ENCODE measurements at regions not wholly inside any gene's neighbourhood (a gene's known extent, or its start where the extent isn't known, plus 50 kb on each side); places are given as distances from the start of the nearest gene placed in this dataset.
A peak's percentile ranks its signal among the peaks of the same experiment; 100 is the strongest.
"Not testable (repeated sequence)": the region's sequence is repeated elsewhere in the genome, so short reads cannot be mapped to it uniquely, and the experiment has no call there.

DNA sequence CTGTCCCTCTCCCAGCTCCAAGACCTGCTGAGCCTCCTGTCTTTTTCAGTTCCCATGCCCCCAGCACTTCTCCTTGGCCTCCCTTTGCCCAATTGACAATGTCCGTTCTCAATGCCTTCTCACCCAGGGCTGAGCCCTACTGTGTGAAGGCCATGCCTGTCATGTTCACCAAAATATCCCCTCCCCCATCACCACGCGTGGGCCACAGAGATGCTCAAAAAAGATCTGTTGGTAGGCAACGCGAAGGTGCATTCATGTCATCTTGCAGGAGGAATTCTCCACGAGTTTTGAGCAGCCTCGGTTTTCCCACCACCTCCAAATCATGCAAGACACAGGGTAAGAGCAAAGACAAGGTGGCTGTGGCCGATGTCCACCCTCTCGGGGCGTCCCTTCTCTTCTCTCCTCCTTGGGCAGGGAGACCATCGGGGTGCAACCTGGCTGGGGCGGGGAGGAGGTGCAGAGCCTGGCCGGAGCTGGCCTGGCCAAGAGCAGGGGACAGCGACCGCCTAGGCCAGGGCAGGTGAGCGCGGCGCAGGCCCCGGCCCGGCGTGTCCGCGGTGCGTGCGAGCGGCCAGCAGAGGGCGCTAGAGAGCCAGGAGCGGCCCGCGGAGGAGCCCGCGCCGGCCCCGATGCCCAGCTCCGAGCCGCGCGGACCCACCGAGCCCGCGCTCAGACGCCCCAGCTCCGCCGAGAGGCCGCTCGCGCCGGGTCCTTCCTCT is 56.3 kb upstream of the KRTAP5-11 start:
- H3K27me3 ChIP-seq; intact Hi-C loops (cut with DNase I); H3K9me3 ChIP-seq; H3K4me1 ChIP-seq; H3K36me3 ChIP-seq; H3K27ac ChIP-seq: not testable (repeated sequence)
- ATAC-seq, result peak; percentile 79
- H3K4me3 ChIP-seq, result peak overlapping the region; percentile 26
- TF ChIP-seq, protein P1, sequence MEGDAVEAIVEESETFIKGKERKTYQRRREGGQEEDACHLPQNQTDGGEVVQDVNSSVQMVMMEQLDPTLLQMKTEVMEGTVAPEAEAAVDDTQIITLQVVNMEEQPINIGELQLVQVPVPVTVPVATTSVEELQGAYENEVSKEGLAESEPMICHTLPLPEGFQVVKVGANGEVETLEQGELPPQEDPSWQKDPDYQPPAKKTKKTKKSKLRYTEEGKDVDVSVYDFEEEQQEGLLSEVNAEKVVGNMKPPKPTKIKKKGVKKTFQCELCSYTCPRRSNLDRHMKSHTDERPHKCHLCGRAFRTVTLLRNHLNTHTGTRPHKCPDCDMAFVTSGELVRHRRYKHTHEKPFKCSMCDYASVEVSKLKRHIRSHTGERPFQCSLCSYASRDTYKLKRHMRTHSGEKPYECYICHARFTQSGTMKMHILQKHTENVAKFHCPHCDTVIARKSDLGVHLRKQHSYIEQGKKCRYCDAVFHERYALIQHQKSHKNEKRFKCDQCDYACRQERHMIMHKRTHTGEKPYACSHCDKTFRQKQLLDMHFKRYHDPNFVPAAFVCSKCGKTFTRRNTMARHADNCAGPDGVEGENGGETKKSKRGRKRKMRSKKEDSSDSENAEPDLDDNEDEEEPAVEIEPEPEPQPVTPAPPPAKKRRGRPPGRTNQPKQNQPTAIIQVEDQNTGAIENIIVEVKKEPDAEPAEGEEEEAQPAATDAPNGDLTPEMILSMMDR (IDR thresholded peaks at IDR 0.05), result peak; percentile 60
- peak; percentile 86 for DNase-seq

DNA sequence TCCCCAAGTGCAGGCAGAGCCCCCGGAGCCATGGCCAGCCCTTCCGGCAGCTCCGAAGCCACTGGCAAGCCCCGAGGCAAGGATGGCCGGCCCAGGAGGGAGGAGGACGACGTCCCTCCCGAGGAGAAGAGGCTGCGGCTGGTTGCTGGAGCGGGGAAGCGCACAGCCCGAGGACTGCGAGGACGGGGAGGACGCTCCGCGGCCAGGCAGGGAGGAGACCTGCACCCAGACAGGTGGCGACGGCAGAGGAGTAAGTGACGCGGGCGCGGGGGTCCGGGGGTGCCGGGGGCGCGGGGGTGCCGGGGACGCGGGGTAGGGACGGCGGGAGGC is 56.8 kb upstream of the KRTAP5-11 start:
- H3K4me1 ChIP-seq; ATAC-seq; H3K36me3 ChIP-seq; H3K27me3 ChIP-seq; intact Hi-C loops (cut with DNase I); H3K9me3 ChIP-seq; H3K27ac ChIP-seq: not testable (repeated sequence)
- H3K4me3 ChIP-seq, result peak overlapping the region; percentile 26
- peak; percentile 68 for DNase-seq

DNA sequence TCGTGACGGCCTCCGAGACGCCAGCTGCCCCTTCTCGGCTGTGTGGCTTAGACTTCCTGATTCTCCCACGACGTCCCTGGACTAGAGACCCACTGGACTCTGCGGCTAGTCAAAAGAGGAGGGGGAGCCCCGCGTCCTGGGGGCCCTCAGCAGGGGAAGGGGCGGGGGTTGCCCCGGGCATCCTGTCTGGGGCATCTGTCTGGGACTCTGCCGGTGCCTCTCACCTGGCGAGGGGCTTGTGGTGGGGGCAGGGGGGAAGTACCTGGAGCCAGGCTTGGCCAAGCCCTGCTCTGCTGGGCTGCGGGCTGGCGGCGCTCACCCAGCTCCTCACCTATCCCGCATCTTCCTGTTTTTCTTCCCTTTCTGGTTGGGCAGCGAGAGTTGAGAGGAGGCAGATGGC is 57.2 kb upstream of the KRTAP5-11 start:
- H3K4me3 ChIP-seq; H3K27ac ChIP-seq; DNase-seq; H3K36me3 ChIP-seq; H3K27me3 ChIP-seq; H3K9me3 ChIP-seq; intact Hi-C loops (cut with DNase I); ATAC-seq; H3K4me1 ChIP-seq: not testable (repeated sequence)

DNA sequence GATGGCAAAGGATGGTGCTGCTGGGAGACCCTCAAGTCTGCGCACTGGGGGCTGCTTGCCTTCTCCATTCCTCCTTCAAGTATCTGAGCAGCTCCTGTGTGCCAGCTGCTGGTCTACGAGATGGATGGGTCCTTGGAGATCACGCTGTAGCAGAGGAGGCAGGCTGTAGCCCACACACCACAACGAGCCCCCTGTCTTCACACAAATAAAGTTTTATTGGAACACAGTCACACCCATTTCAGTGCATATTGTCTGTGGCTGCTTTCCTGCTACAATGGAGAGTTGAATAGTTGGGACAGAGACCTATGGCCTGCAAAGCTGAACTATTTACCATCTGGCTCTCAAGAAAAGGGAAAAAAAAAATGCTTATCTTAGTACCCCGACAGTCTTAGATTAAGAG is 64.4 kb upstream of the KRTAP5-11 start:
- DNase-seq; H3K36me3 ChIP-seq; H3K9me3 ChIP-seq; H3K27ac ChIP-seq; H3K4me1 ChIP-seq; H3K27me3 ChIP-seq; H3K4me3 ChIP-seq; ATAC-seq; intact Hi-C loops (cut with DNase I): not testable (repeated sequence)

DNA sequence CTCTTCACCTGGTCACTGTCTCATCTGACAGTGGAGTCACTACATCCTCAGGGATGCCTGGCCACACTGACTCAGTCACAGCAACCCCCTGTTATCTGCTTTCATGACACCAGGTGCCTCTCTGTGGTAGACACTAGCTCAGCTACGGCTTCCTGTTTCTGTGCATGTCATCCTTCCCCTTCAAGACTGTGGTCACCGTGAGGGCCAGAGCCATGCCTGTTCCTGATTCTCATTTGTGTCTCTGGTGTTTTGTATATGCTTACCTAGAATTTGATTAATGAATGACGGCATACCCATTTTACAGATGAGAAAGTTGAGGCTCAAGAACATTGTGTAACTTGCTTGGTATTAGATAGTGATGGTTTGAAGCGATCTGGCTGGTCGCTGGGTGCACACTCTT is 70.3 kb upstream of the KRTAP5-11 start:
- ATAC-seq; intact Hi-C loops (cut with DNase I); H3K4me3 ChIP-seq; H3K27ac ChIP-seq; H3K36me3 ChIP-seq; H3K9me3 ChIP-seq; DNase-seq; H3K4me1 ChIP-seq; H3K27me3 ChIP-seq: not testable (repeated sequence)

DNA sequence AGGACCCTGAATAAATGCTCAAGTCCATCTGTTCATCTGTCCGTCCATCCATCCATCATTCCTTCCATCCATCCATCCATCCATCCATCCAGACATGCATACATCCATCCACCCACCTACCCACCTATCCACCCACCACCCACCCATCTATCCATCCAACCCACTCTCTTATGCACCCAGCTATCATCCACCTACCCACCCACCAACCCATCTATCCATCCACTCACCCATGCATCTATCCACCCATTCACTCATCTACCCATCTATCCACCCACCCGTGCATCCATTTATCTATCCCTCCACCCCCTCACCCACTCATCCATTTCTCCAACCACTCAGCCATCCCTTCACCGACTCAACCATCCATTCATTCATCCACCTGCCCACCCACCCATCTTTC is 71.7 kb upstream of the KRTAP5-11 start:
- H3K4me1 ChIP-seq; DNase-seq; intact Hi-C loops (cut with DNase I); H3K27me3 ChIP-seq; H3K4me3 ChIP-seq; H3K27ac ChIP-seq; ATAC-seq; H3K36me3 ChIP-seq; H3K9me3 ChIP-seq: not testable (repeated sequence)

DNA sequence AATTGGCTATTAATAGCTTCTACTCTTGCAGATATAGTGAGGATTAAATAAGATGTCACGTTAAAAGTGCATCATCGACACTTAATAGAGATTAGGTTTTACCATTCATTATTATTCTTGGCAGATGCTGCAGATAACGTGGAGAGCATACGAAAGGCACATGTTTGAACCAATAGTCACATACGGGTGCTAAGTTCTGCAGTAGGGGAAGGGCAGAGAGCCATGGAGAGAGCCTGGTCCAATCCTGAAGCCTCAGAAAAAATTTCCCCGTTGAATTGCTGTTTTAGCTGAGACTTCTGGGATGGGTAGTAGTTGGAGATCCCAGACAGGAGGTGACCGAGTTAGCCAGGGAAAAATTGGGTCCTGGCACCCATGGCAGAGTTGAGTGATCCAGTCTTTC is 72.4 kb upstream of the KRTAP5-11 start:
- H3K27me3 ChIP-seq; DNase-seq; H3K36me3 ChIP-seq; H3K4me1 ChIP-seq; H3K4me3 ChIP-seq; H3K9me3 ChIP-seq; ATAC-seq; intact Hi-C loops (cut with DNase I); H3K27ac ChIP-seq: not testable (repeated sequence)

DNA sequence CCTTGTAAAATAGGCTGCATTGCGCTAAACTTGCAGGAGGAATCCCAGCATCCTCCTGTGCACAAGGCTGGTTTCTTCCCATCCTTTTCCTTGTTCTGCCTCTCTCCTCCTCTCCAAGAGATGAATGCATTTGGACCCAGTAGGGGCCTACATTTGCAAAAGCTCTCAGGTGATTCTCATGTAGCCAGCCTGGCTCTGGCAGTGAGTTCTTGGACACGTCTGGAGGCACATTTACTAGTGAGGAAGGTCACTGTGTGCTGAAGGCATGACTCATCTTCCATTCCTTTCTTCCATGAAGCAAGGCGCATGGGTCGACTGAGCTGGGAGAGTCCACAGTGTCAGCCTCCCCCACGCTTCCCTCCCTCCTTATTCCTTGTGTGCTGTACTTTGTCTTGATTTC is 73.8 kb upstream of the KRTAP5-11 start:
- H3K27ac ChIP-seq; H3K4me1 ChIP-seq; H3K36me3 ChIP-seq; H3K27me3 ChIP-seq; DNase-seq; H3K9me3 ChIP-seq; ATAC-seq; intact Hi-C loops (cut with DNase I); H3K4me3 ChIP-seq: not testable (repeated sequence)

DNA sequence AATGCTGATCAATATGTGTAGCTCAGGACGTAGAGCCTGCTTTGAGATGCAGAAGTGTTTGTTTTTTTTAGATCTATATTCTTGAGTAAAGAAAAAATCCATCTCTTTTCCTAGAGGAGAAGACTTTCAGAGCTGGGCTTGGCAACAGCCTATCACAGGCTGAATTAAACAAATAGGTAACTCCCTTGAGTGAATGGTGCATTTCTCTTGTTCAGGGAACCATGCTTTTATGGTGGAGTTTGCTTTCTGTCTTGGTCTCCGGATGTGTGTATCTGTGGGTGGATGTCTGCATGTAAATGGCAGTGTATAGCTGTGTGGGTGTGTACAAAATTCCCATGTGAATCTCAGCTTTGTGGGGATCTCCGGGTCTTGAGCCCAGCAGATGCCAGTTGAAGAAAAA is 82.3 kb upstream of the KRTAP5-11 start:
- H3K4me1 ChIP-seq; H3K4me3 ChIP-seq; H3K27ac ChIP-seq; ATAC-seq; H3K9me3 ChIP-seq; intact Hi-C loops (cut with DNase I); DNase-seq; H3K36me3 ChIP-seq; H3K27me3 ChIP-seq: not testable (repeated sequence)

DNA sequence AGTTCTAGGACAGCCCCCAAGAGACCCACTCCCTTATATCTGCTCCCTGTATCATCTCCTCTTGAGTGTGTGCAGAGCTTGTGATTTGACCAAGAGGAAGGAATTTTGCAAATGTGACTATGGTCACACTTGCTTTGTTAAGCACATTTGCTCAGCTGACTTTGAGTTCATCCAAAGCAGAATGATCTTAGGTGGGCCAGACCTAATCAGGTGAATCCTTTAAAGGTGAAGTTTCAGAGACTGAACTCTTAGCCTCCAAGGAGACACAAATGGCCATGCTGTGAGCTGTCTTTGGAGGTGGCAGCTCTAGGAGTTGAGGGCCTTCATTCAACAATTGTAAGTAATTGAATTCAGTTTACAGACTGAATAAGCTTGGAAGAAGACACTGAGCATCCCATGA is 115.4 kb upstream of the KRTAP5-11 start:
- H3K4me3 ChIP-seq; DNase-seq; H3K36me3 ChIP-seq; ATAC-seq; H3K9me3 ChIP-seq; intact Hi-C loops (cut with DNase I); H3K27ac ChIP-seq; H3K27me3 ChIP-seq; H3K4me1 ChIP-seq: not testable (repeated sequence)

DNA sequence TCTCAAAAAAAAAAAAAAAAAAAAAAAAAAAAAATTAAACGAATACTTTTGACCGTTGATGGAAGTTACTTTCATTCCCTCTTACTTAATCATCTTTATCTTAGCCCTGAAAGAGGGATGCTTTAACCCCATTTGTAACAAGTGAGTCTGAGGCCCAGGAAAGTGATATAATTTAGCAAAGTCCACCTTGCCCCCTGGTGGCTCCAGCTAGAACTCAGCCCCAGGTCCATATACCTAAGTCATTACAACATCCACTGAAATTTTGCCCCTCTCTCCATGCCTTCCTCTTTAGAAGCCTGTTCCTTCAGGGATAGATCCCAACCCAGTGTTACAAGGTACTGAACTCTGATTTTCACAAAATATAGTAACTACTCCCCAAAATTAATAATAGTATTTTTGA is 116.3 kb upstream of the KRTAP5-11 start:
- H3K4me3 ChIP-seq; DNase-seq; H3K27me3 ChIP-seq; H3K4me1 ChIP-seq; H3K36me3 ChIP-seq; intact Hi-C loops (cut with DNase I); H3K27ac ChIP-seq; ATAC-seq; H3K9me3 ChIP-seq: not testable (repeated sequence)

DNA sequence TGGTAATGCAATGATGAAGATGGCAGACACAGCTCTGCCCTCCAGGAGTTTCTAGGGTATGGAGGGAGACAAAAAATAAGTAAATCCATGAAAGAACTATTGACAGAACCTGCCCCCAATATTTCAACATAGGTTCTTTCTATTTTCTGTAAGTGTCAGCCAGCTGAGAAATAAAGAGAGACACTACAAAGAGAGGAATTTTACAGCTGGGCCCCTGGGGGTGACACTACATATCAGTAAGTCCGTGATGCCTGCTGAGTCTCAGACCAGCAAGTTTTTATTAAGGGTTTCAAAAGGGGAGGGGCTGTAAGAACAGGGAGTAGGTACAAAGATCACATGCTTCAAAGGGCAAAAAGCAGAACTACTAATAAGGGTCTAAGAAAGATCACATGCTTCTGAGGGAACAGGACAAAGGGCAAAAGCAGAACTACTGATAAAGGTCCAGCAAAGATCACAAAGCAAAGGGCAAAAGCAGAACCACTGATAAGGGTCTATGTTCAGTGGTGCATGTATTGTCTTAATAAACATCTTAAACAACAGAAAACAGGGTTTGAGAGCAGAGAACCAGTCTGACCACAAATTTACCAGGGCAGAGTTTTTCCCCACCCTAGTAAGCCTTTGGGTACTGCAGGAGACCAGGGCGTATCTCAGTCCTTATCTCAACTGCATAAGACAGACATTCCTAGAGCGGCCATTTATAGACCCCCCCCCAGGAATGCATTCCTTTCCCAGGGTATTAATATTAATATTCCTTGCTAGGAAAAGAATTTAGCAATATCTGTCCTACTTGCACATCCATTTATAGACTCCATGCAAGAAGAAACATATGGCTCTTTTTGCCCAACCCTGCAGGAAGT is 119.0 kb upstream of the KRTAP5-11 start:
- intact Hi-C loops (cut with DNase I); H3K27ac ChIP-seq; H3K4me1 ChIP-seq; ATAC-seq; DNase-seq; H3K27me3 ChIP-seq; H3K36me3 ChIP-seq; H3K4me3 ChIP-seq; H3K9me3 ChIP-seq: not testable (repeated sequence)

DNA sequence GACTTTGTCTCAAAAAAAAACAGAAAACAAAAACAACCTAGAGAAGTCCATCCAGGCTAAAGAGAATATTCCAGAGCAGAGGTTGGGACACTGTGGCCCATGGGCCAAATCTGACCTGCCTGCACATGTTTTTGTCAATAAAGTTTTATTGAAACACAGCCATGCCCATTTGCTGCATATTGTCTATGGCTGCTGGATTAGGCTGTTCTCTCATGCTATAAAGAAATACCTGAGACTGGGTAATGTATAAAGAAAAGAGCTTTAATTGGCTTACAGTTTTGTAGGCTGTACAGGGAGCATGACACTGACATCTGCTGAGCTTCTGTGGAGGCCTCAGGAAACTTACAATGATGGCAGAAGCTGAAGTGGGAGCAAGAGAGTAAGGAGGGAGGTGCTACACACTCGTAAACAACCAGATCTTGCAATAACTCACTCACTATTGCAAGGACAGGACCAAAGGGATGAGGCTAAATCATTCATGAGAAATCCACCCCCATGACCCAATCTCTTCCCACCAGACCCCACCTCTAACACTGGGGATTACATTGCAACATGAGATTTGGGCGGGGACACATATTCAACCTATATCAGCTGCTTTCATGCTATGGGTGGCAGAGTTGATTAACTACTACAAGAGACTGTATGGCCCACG is 122.5 kb upstream of the KRTAP5-11 start:
- H3K4me1 ChIP-seq; ATAC-seq; H3K27ac ChIP-seq; H3K36me3 ChIP-seq; H3K9me3 ChIP-seq; intact Hi-C loops (cut with DNase I); H3K27me3 ChIP-seq; H3K4me3 ChIP-seq; DNase-seq: not testable (repeated sequence)

Data from upper lobe of right lung (tissue), 1 donor.